Pancreas (tissue), 10 donors: ENCODE measurements at regions not wholly inside any gene's neighbourhood (a gene's known extent, or its start where the extent isn't known, plus 50 kb on each side); places are given as distances from the start of the nearest gene placed in this dataset.

Source experiments
- ATAC-seq, 4 donors: fragments of 200-7000 bp; cut with Tn5 transposase; one replicate each; pipeline versions ENCODE4 v1.8.0 to v1.9.1; 2020; ENCODE audit warnings: mild to moderate bottlenecking in 4 of 4, moderate library complexity in 4 of 4
- DNase-seq, 6 donors: peaks; one replicate each; pipeline ENCODE4 v3.0.0-alpha.2; 2020
- FAIRE-seq: peaks from 2 replicates; lab custom pipeline; 2012; peaks lifted over from hg19 to GRCh38; lab: Jason Lieb, UNC
- H3K27ac ChIP-seq, 4 donors: fragments of 200-600 bp; sonication (generic); 1 replicate in 3 of 4; 2 replicates in 1 of 4; pipeline versions ENCODE4 v1.5.0 to v1.8.0; 2020
- H3K27me3 ChIP-seq, 4 donors: fragments of 200-600 bp; one replicate each; pipeline ENCODE4 v1.8.0; 2021
- H3K36me3 ChIP-seq, 3 donors: fragments of 200-600 bp; sonication (generic) in 1 of 3; one replicate each; pipeline versions ENCODE4 v1.5.0 to v1.8.0; 2020 to 2021
- H3K4me1 ChIP-seq, 3 donors: fragments of 200-600 bp; one replicate each; pipeline ENCODE4 v1.8.0; 2021
- H3K4me3 ChIP-seq, 4 donors: fragments of 200-600 bp; sonication (generic) in 2 of 4; one replicate each; pipeline versions ENCODE4 v1.5.0 to v1.8.0; 2020 to 2021
- H3K9me3 ChIP-seq, 4 donors: fragments of 200-600 bp; one replicate each; pipeline ENCODE4 v1.8.0; 2021
- CTCF ChIP-seq, 4 donors: fragments of 200-600 bp; sonication (generic) in 3 of 4; IDR thresholded peaks; one replicate each; pipeline versions ENCODE4 v1.5.0 to v1.8.0; 2021; ENCODE audit warnings: antibody characterized with exemption in 4 of 4
- WGBS, 2 donors: extraction: QIAGEN DNeasy Blood & Tissue Kit; methylation state at CpG; one replicate each; pipeline ENCODE4 v1.1.7; 2013; 5-methylcytosine and 5-hydroxymethylcytosine counted together
- intact Hi-C, 3 donors: fragments of 100-400 bp; cut with DNase I; formaldehyde crosslinking; loops; one replicate each; pipeline versions ENCODE4 v1.11.1 to v1.14.2; 2022
- donor health status: healthy with polysubstance abuse.
- donor health status: DM: no; HTN: no; CAD: no; lungs with moderate emphysema.
- donor health status: DM: no; HTN: no; CAD: no.
- donor health status: control.
- donor health status: control.
- donor health status: Bipolar disorder and iron deficiency.
- donor health status: DM: yes; HTN: yes; CAD: no.
- donor health status: DM: no; HTN: no; CAD: no.
- donor health status: DM: no; HTN: no; CAD: no.
- donor health status: DM: yes; HTN: yes; CAD: no.

GRCh38 chr5:171639966-171640365 is 145.7 kb upstream of the SMIM23 start:
- intact Hi-C loops, result no loop called here
- no peak for TF ChIP-seq CTCF (IDR thresholded peaks at IDR 0.05)
- DNase-seq (no peak), ATAC-seq (no peak), FAIRE-seq (no peak)
- Histone ChIP-seq H3K9me3 (no peaks in the 10 kb centered on the region), H3K4me1 (no peaks in the 10 kb centered on the region), H3K27ac (no peak overlapping the region), H3K4me3 (no peak overlapping the region), H3K36me3 (no peaks in the 10 kb centered on the region), H3K27me3 (no peaks in the 10 kb centered on the region)
- WGBS, 2 donors, result 86 to 91% methylated on average over 4 of the region's 4 CpGs

- intact Hi-C loops, result no loop called here
- FAIRE-seq (no peak), ATAC-seq (no peak), DNase-seq (no peak)
- no peaks in the 10 kb centered on the region for H3K27me3 ChIP-seq
- H3K4me3 ChIP-seq, result no peak overlapping the region
- no peaks in the 10 kb centered on the region for H3K9me3 ChIP-seq
- no peaks in the 10 kb centered on the region for H3K4me1 ChIP-seq
- H3K27ac ChIP-seq, result no peak overlapping the region
- 36 to 45% methylated on average over 3 of the region's 3 CpGs for WGBS, 2 donors
- no peaks in the 10 kb centered on the region for H3K36me3 ChIP-seq
- TF ChIP-seq CTCF (IDR thresholded peaks at IDR 0.05), result no peak
Measured at GRCh38 chr5:171640480-171640879, 145.1 kb upstream of the SMIM23 start.

- no peak overlapping the region for H3K27ac ChIP-seq
Measured at GRCh38 chr5:171641891-171642290, 143.7 kb upstream of the SMIM23 start.

GRCh38 chr5:171642894-171643293 is 142.7 kb upstream of the SMIM23 start:
- Histone ChIP-seq H3K27me3 (peaks cover 0 to 4% (median 0%) of the 10 kb centered on the region in 4 donors), H3K9me3 (no peaks in the 10 kb centered on the region), H3K36me3 (no peaks in the 10 kb centered on the region), H3K4me1 (no peaks in the 10 kb centered on the region), H3K27ac (no peak overlapping the region), H3K4me3 (no peak overlapping the region)
- no peak for FAIRE-seq
- no peak for DNase-seq
- WGBS, 2 donors, result 79 to 83% methylated on average over 6 of the region's 6 CpGs
- TF ChIP-seq CTCF (IDR thresholded peaks at IDR 0.05), result no peak
- intact Hi-C loops, result no loop called here
- no peak for ATAC-seq

More at GRCh38 chr5:171641891-171642290, 143.7 kb upstream of the SMIM23 start:
- ATAC-seq (no peak), FAIRE-seq (no peak), DNase-seq (no peak)
- no peaks in the 10 kb centered on the region for H3K4me1 ChIP-seq
- TF ChIP-seq CTCF (IDR thresholded peaks at IDR 0.05), result no peak
- H3K27me3 ChIP-seq, result peaks cover 0 to 4% (median 0%) of the 10 kb centered on the region in 4 donors
- no peaks in the 10 kb centered on the region for H3K36me3 ChIP-seq
- no peaks in the 10 kb centered on the region for H3K9me3 ChIP-seq
- no peak overlapping the region for H3K4me3 ChIP-seq
- intact Hi-C loops, result no loop called here

- DNase-seq (no peak), ATAC-seq (no peak), FAIRE-seq (no peak)
- no peak for TF ChIP-seq CTCF (IDR thresholded peaks at IDR 0.05)
- H3K4me1 ChIP-seq, result no peaks in the 10 kb centered on the region
- H3K27me3 ChIP-seq, result peaks cover 0 to 4% (median 0%) of the 10 kb centered on the region in 4 donors
- 52 to 53% methylated on average over 10 of the region's 10 CpGs for WGBS, 2 donors
- intact Hi-C loops, result no loop called here
- H3K4me3 ChIP-seq, result no peak overlapping the region
- no peaks in the 10 kb centered on the region for H3K36me3 ChIP-seq
- no peaks in the 10 kb centered on the region for H3K9me3 ChIP-seq
- H3K27ac ChIP-seq, result no peak overlapping the region
Measured at GRCh38 chr5:171644536-171644935, 141.1 kb upstream of the SMIM23 start.
